Left cardiac atrium (tissue), 4 donors: ENCODE measurements at regions not wholly inside any gene's neighbourhood (a gene's known extent, or its start where the extent isn't known, plus 50 kb on each side); places are given as distances from the start of the nearest gene placed in this dataset.
"Not testable (repeated sequence)": the region's sequence is repeated elsewhere in the genome, so short reads cannot be mapped to it uniquely, and the experiment has no call there.

Experiments
- ATAC-seq, 2 donors: fragments of 200-7000 bp; cut with Tn5 transposase; one replicate each; pipeline ENCODE4 v1.9.1; 2020; ENCODE audit warnings: mild to moderate bottlenecking in 2 of 2, moderate library complexity in 2 of 2
- DNase-seq: peaks from one replicate; pipeline ENCODE4 v3.0.0-alpha.2; 2020
- intact Hi-C, 2 donors: fragments of 100-400 bp; cut with DNase I; formaldehyde crosslinking; loops; one replicate each; pipeline versions ENCODE4 v1.14.1 to v1.15.1; 2022 to 2023
- donor health status: DM: no; HTN: yes; CAD: no.
- donor health status: DM: no; HTN: yes; CAD: no; lungs with severe emphysema.
- donor health status: DM: yes; HTN: yes; CAD: no.
- donor health status: Dilated cardiomyopathy.

- ATAC-seq (no peak), DNase-seq (no peak)
- intact Hi-C loops: no loop called here
Measured at GRCh38 chr4:27414887-27415731, 554.5 kb downstream of the STIM2 start.

GRCh38 chr4:27428661-27429060, 568.0 kb downstream of the STIM2 start:
- DNase-seq (no peak), ATAC-seq (no peak)
- intact Hi-C loops: no loop called here

- peak; percentile 8 to 71 for ATAC-seq
- DNase-seq: no peak
- intact Hi-C loops: no loop called here
Measured at GRCh38 chr4:27429364-27429871, 568.8 kb downstream of the STIM2 start.

- intact Hi-C loops: no loop called here
- DNase-seq: no peak
- ATAC-seq: no peak
Measured at GRCh38 chr4:27442146-27442545, 581.5 kb downstream of the STIM2 start.

GRCh38 chr4:27442661-27443060, 582.0 kb downstream of the STIM2 start:
- ATAC-seq, DNase-seq, intact Hi-C loops: not testable (repeated sequence)

GRCh38 chr4:27463816-27464215, 603.2 kb downstream of the STIM2 start:
- ATAC-seq (no peak), DNase-seq (no peak)
- intact Hi-C loops: no loop called here

GRCh38 chr4:27467351-27467750, 606.7 kb downstream of the STIM2 start:
- DNase-seq (no peak), ATAC-seq (no peak)
- intact Hi-C loops: no loop called here

- DNase-seq (no peak), ATAC-seq (no peak)
- intact Hi-C loops: no loop called here
Measured at GRCh38 chr4:27472364-27472763, 611.7 kb downstream of the STIM2 start.

- no peak for ATAC-seq
- intact Hi-C loops: no loop called here
- DNase-seq: no peak
Measured at GRCh38 chr4:27474691-27475090, 614.0 kb downstream of the STIM2 start.

GRCh38 chr4:27484216-27484615, 623.6 kb downstream of the STIM2 start:
- no peak for ATAC-seq
- DNase-seq: no peak
- intact Hi-C loops: no loop called here

- DNase-seq (no peak), ATAC-seq (no peak)
- intact Hi-C loops: no loop called here
Measured at GRCh38 chr4:27490315-27490714, 629.7 kb downstream of the STIM2 start.

- intact Hi-C loops: no loop called here
- no peak for ATAC-seq
- DNase-seq: no peak
Measured at GRCh38 chr4:27490766-27491165, 630.1 kb downstream of the STIM2 start.

- intact Hi-C loops: no loop called here
- DNase-seq (no peak), ATAC-seq (no peak)
Measured at GRCh38 chr4:27506401-27506800, 645.8 kb downstream of the STIM2 start.

GRCh38 chr4:27514711-27515110, 654.1 kb downstream of the STIM2 start:
- intact Hi-C loops: no loop called here
- ATAC-seq: no peak
- DNase-seq: no peak

GRCh38 chr4:27515140-27515539, 654.5 kb downstream of the STIM2 start:
- DNase-seq (no peak), ATAC-seq (no peak)
- intact Hi-C loops: no loop called here

GRCh38 chr4:27518876-27519275, 658.2 kb downstream of the STIM2 start:
- DNase-seq: no peak
- intact Hi-C loops: no loop called here
- ATAC-seq: no peak

- DNase-seq: no peak
- no peak for ATAC-seq
- intact Hi-C loops: no loop called here
Measured at GRCh38 chr4:27524224-27524623, 663.6 kb downstream of the STIM2 start.

GRCh38 chr4:27534488-27534887, 673.8 kb downstream of the STIM2 start:
- ATAC-seq: no peak
- DNase-seq: no peak
- intact Hi-C loops: no loop called here

GRCh38 chr4:27568236-27568951, 707.8 kb downstream of the STIM2 start:
- intact Hi-C loops: no loop called here
- DNase-seq: no peak
- ATAC-seq: no peak

GRCh38 chr4:27568952-27569319, 708.3 kb downstream of the STIM2 start:
- DNase-seq: no peak
- intact Hi-C loops: no loop called here
- no peak for ATAC-seq

GRCh38 chr4:27574743-27575142, 714.1 kb downstream of the STIM2 start:
- no peak for ATAC-seq
- intact Hi-C loops: no loop called here
- DNase-seq: no peak
